Pancreas (tissue), 10 donors: ENCODE measurements at regions not wholly inside any gene's neighbourhood (a gene's known extent, or its start where the extent isn't known, plus 50 kb on each side); places are given as distances from the start of the nearest gene placed in this dataset.

Source experiments
- ATAC-seq, 4 donors: fragments of 200-7000 bp; cut with Tn5 transposase; one replicate each; pipeline versions ENCODE4 v1.8.0 to v1.9.1; 2020; ENCODE audit warnings: mild to moderate bottlenecking in 4 of 4, moderate library complexity in 4 of 4
- DNase-seq, 6 donors: peaks; one replicate each; pipeline ENCODE4 v3.0.0-alpha.2; 2020
- FAIRE-seq: peaks from 2 replicates; lab custom pipeline; 2012; peaks lifted over from hg19 to GRCh38; lab: Jason Lieb, UNC
- H3K27ac ChIP-seq, 4 donors: fragments of 200-600 bp; sonication (generic); 1 replicate in 3 of 4; 2 replicates in 1 of 4; pipeline versions ENCODE4 v1.5.0 to v1.8.0; 2020
- H3K27me3 ChIP-seq, 4 donors: fragments of 200-600 bp; one replicate each; pipeline ENCODE4 v1.8.0; 2021
- H3K36me3 ChIP-seq, 3 donors: fragments of 200-600 bp; sonication (generic) in 1 of 3; one replicate each; pipeline versions ENCODE4 v1.5.0 to v1.8.0; 2020 to 2021
- H3K4me1 ChIP-seq, 3 donors: fragments of 200-600 bp; one replicate each; pipeline ENCODE4 v1.8.0; 2021
- H3K4me3 ChIP-seq, 4 donors: fragments of 200-600 bp; sonication (generic) in 2 of 4; one replicate each; pipeline versions ENCODE4 v1.5.0 to v1.8.0; 2020 to 2021
- H3K9me3 ChIP-seq, 4 donors: fragments of 200-600 bp; one replicate each; pipeline ENCODE4 v1.8.0; 2021
- WGBS, 2 donors: extraction: QIAGEN DNeasy Blood & Tissue Kit; methylation state at CpG; one replicate each; pipeline ENCODE4 v1.1.7; 2013; 5-methylcytosine and 5-hydroxymethylcytosine counted together
- intact Hi-C, 3 donors: fragments of 100-400 bp; cut with DNase I; formaldehyde crosslinking; loops; one replicate each; pipeline versions ENCODE4 v1.11.1 to v1.14.2; 2022
- TF ChIP-seq, protein P1 (sequence below), 4 donors: fragments of 200-600 bp; sonication (generic) in 3 of 4; IDR thresholded peaks; one replicate each; pipeline versions ENCODE4 v1.5.0 to v1.8.0; 2021; ENCODE audit warnings: antibody characterized with exemption in 4 of 4
- donor health status: healthy with polysubstance abuse.
- donor health status: DM: no; HTN: no; CAD: no; lungs with moderate emphysema.
- donor health status: DM: no; HTN: no; CAD: no.
- donor health status: control.
- donor health status: control.
- donor health status: Bipolar disorder and iron deficiency.
- donor health status: DM: yes; HTN: yes; CAD: no.
- donor health status: DM: no; HTN: no; CAD: no.
- donor health status: DM: no; HTN: no; CAD: no.
- donor health status: DM: yes; HTN: yes; CAD: no.

DNA sequence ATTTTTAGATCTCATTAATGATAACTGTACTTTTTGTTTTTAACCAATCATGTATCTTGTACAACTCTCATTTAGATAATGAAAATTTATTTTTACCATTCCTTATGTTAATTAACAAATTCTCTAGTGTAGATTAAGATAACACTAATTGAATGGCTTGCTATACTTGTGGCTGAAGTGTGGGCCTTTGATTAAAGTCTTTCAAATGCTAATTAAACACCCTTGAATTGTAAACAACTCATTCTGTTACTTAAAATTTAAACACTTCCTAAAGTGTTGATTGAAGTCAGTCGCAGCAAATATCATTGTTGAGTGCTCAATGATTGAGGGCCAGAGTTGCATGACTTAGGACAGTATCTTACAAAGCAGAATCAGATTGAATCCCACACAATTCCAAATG lies 109.8 kb upstream of the GULP1 start:
- Histone ChIP-seq H3K4me1 (no peaks in the 10 kb centered on the region), H3K27me3 (no peaks in the 10 kb centered on the region), H3K27ac (no peak overlapping the region), H3K4me3 (no peak overlapping the region), H3K36me3 (no peaks in the 10 kb centered on the region), H3K9me3 (no peaks in the 10 kb centered on the region)
- TF ChIP-seq, protein P1, sequence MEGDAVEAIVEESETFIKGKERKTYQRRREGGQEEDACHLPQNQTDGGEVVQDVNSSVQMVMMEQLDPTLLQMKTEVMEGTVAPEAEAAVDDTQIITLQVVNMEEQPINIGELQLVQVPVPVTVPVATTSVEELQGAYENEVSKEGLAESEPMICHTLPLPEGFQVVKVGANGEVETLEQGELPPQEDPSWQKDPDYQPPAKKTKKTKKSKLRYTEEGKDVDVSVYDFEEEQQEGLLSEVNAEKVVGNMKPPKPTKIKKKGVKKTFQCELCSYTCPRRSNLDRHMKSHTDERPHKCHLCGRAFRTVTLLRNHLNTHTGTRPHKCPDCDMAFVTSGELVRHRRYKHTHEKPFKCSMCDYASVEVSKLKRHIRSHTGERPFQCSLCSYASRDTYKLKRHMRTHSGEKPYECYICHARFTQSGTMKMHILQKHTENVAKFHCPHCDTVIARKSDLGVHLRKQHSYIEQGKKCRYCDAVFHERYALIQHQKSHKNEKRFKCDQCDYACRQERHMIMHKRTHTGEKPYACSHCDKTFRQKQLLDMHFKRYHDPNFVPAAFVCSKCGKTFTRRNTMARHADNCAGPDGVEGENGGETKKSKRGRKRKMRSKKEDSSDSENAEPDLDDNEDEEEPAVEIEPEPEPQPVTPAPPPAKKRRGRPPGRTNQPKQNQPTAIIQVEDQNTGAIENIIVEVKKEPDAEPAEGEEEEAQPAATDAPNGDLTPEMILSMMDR (IDR thresholded peaks at IDR 0.05) = no peak
- FAIRE-seq (no peak), DNase-seq (no peak), ATAC-seq (no peak)
- intact Hi-C loops = no loop called here
- 33 to 50% methylated on average over 1 of the region's 1 CpG for WGBS, 2 donors

GRCh38 chr2:188187726-188188125 lies 103.9 kb upstream of the GULP1 start:
- no peak for DNase-seq
- FAIRE-seq = no peak
- no peak for ATAC-seq
- Histone ChIP-seq H3K4me1 (no peaks in the 10 kb centered on the region), H3K27ac (no peak overlapping the region), H3K4me3 (no peak overlapping the region), H3K27me3 (no peaks in the 10 kb centered on the region), H3K9me3 (no peaks in the 10 kb centered on the region), H3K36me3 (no peaks in the 10 kb centered on the region)
- TF ChIP-seq, protein P1 (IDR thresholded peaks at IDR 0.05) = no peak
- intact Hi-C loops = no loop called here

DNA sequence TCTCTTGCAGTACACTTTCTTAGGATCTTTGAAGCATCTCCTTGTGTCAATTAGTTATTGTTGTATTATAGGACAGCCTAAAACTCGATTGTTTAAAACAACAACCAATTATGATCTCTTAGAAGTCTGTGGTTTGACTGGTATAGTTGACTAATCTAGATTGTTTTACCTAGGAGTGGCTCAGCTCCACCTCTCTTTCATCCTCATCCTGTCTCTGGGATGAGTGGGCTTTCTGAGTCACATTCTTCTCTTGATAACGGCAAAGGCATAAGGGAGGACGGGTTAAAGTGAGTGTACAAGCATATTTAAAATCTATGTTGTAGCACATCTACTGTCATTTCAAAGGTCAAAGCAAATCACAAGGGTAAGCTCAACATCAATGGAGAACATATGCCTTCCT lies 102.3 kb upstream of the GULP1 start:
- Histone ChIP-seq H3K36me3 (no peaks in the 10 kb centered on the region), H3K27me3 (no peaks in the 10 kb centered on the region), H3K4me3 (no peak overlapping the region), H3K27ac (no peak overlapping the region), H3K9me3 (no peaks in the 10 kb centered on the region), H3K4me1 (no peaks in the 10 kb centered on the region)
- intact Hi-C loops = no loop called here
- DNase-seq (no peak), ATAC-seq (no peak), FAIRE-seq (no peak)
- 53 to 57% methylated on average over 3 of the region's 3 CpGs for WGBS, 2 donors
- TF ChIP-seq, protein P1 (IDR thresholded peaks at IDR 0.05) = no peak

DNA sequence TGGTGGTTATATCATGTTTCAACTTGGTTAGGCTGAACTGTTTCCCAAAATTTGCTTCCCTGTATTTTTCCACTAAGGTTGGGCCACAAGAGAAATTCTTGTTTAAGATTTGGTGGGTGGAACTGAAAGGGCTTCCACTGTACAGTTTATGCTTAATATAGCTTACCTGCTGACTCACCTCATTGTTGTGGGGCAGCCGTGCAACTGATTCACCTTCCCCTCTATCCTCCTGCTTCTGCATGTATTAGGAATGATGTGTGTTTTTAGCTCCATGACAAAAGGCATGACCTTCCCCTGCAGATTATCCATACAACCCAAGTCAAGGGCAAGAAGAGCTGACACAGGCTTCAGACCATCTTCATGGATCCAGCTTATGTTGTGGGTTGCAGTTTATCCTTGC lies 98.4 kb upstream of the GULP1 start:
- DNase-seq (no peak), FAIRE-seq (no peak), ATAC-seq (no peak)
- H3K27ac ChIP-seq = no peak overlapping the region
- H3K36me3 ChIP-seq = no peaks in the 10 kb centered on the region
- WGBS, 2 donors = 91 to 96% methylated on average over 1 of the region's 1 CpG
- intact Hi-C loops = no loop called here
- no peaks in the 10 kb centered on the region for H3K27me3 ChIP-seq
- H3K9me3 ChIP-seq = no peaks in the 10 kb centered on the region
- H3K4me1 ChIP-seq = no peaks in the 10 kb centered on the region
- TF ChIP-seq, protein P1 (IDR thresholded peaks at IDR 0.05) = no peak
- no peak overlapping the region for H3K4me3 ChIP-seq

DNA sequence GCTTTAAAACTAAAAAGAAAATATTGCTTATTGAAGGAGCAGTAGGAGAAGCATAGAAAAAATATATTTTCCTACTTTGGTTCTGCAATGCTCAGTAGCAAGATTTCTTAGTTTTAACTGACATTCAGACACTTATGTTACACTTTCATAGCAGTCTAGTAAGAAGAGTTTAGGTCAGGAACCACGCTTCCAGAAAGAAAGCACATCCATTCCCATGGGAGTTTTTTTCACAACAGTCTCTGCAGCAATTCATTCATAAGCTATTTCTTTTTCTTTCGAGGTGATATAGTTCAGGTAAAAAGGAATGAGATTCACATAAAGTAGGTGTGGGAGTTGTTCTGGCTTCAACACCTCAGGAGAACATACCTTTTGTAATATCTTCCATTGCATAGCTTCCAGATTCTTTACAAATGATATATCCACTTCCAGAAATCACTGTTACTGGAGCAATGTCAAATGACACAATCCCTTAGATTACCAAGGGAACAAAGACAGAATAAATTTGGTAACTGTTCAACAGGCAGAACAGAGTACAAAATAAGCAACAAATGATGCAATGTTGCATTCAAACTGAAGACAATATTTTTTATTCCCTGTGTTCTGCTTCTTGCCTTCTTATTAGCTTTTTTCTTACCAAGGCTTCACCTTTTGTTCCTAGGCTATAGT lies 95.2 kb upstream of the GULP1 start:
- WGBS, 2 donors = 82 to 89% methylated on average over 2 of the region's 2 CpGs
- Histone ChIP-seq H3K9me3 (no peaks in the 10 kb centered on the region), H3K4me3 (no peak overlapping the region), H3K4me1 (no peaks in the 10 kb centered on the region), H3K36me3 (no peaks in the 10 kb centered on the region), H3K27me3 (no peaks in the 10 kb centered on the region), H3K27ac (no peak overlapping the region)
- no peak for FAIRE-seq
- ATAC-seq = no peak
- intact Hi-C loops = no loop called here
- TF ChIP-seq, protein P1 (IDR thresholded peaks at IDR 0.05) = no peak
- DNase-seq = no peak
